Cardiac muscle cell (in vitro differentiated cells and primary cell): ENCODE measurements at regions not wholly inside any gene's neighbourhood (a gene's known extent, or its start where the extent isn't known, plus 50 kb on each side); places are given as distances from the start of the nearest gene placed in this dataset.
A peak's percentile ranks its signal among the peaks of the same experiment; 100 is the strongest.

Experiments
- DNase-seq, 2 donors: peaks; one replicate each; pipeline versions ENCODE4 v3.0.0 to v3.0.0-alpha.2; 2010 to 2017; ENCODE audit warnings: low read depth in 1 of 2, low spot score in 1 of 2
- H3K27ac ChIP-seq: fragments of 200-600 bp; sonication (generic); 2 replicates; pipeline ENCODE4 v1.5.1; 2016
- H3K27me3 ChIP-seq: fragments of 200-600 bp; sonication (generic); 2 replicates; pipeline ENCODE4 v1.6.0; 2016; ENCODE audit warnings: control low read depth
- H3K36me3 ChIP-seq: fragments of 200-600 bp; sonication (generic); 2 replicates; pipeline ENCODE4 v1.5.1; 2016; ENCODE audit warnings: control low read depth
- H3K4me1 ChIP-seq: fragments of 200-600 bp; sonication (generic); 2 replicates; pipeline ENCODE4 v1.8.1; 2017; ENCODE audit warnings: low read depth, mild to moderate bottlenecking, mixed run types
- H3K4me3 ChIP-seq: fragments of 200-600 bp; sonication (generic); 2 replicates; pipeline ENCODE4 v1.5.1; 2016; ENCODE audit warnings: mild to moderate bottlenecking
- H3K9me3 ChIP-seq: fragments of 200-600 bp; sonication (generic); 2 replicates; pipeline ENCODE4 v1.5.1; 2017; ENCODE audit warnings: low read depth, mild to moderate bottlenecking, control low read depth
- CTCF ChIP-seq: IDR thresholded peaks from 2 replicates; pipeline ENCODE4 v1.5.1; 2012; ENCODE audit warnings: low read depth, mild to moderate bottlenecking, low read length

GRCh38 chr4:98711526-98711925 is 53.1 kb upstream of the TSPAN5 start:
- H3K27ac ChIP-seq, result no peak overlapping the region
- peak in 1 of 2 donors; percentile 37 for DNase-seq
- no peaks in the 10 kb centered on the region for H3K36me3 ChIP-seq
- H3K4me3 ChIP-seq, result no peak overlapping the region
- no peaks in the 10 kb centered on the region for H3K27me3 ChIP-seq
- no peak for TF ChIP-seq CTCF
- no peaks in the 10 kb centered on the region for H3K4me1 ChIP-seq
- H3K9me3 ChIP-seq, result no peaks in the 10 kb centered on the region

- no peaks in the 10 kb centered on the region for H3K36me3 ChIP-seq
- no peaks in the 10 kb centered on the region for H3K4me1 ChIP-seq
- H3K27ac ChIP-seq, result no peak overlapping the region
- H3K27me3 ChIP-seq, result no peaks in the 10 kb centered on the region
- H3K9me3 ChIP-seq, result no peaks in the 10 kb centered on the region
- peak in 1 of 2 donors; percentile 22 for DNase-seq
- no peak overlapping the region for H3K4me3 ChIP-seq
- no peak for TF ChIP-seq CTCF
These were observed 52.4 kb upstream of the TSPAN5 start for GRCh38 chr4:98710831-98711230.
